CD4-positive, CD25-positive, alpha-beta regulatory T cell (primary cell): ENCODE measurements at regions not wholly inside any gene's neighbourhood (a gene's known extent, or its start where the extent isn't known, plus 50 kb on each side); places are given as distances from the start of the nearest gene placed in this dataset.

Experiments
- ATAC-seq, 2 donors: fragments of 150-1000 bp; cut with Tn5 transposase; one replicate each; pipeline ENCODE4 v1.10.0; 2021; ENCODE audit warnings: low read depth in 2 of 2, moderate number of reproducible peaks in 2 of 2, moderate library complexity in 1 of 2
- DNase-seq, 3 donors: peaks; one replicate each; pipeline versions ENCODE4 v3.0.0 to v3.0.0-alpha.2; 2012 to 2022; ENCODE audit warnings: mixed read lengths in 1 of 3
- H3K27ac ChIP-seq: one replicate; pipeline ENCODE4 v1.7.0; 2013; ENCODE audit warnings: mild to moderate bottlenecking, low read length; ENCODE audit not compliant: insufficient read depth, poor library complexity, severe bottlenecking
- H3K27me3 ChIP-seq: one replicate; pipeline ENCODE4 v1.7.0; 2013; ENCODE audit warnings: low read length; ENCODE audit not compliant: control insufficient read depth, insufficient read depth
- H3K36me3 ChIP-seq: one replicate; pipeline ENCODE4 v1.7.0; 2013; ENCODE audit warnings: mild to moderate bottlenecking, low read length, moderate library complexity; ENCODE audit not compliant: control insufficient read depth, insufficient read depth
- H3K4me1 ChIP-seq: 2 replicates; pipeline ENCODE4 v1.7.0; 2013; ENCODE audit warnings: mild to moderate bottlenecking, low read length; ENCODE audit not compliant: insufficient read depth, control insufficient read depth, poor library complexity, severe bottlenecking
- H3K4me3 ChIP-seq: one replicate; pipeline ENCODE4 v1.7.0; 2013; ENCODE audit warnings: low read depth, mild to moderate bottlenecking, low read length, moderate library complexity
- H3K9me3 ChIP-seq, 2 experiments: 1 replicate in 1 of 2; 2 replicates in 1 of 2; pipeline ENCODE4 v1.7.0; 2013; ENCODE audit warnings: low read length in 2 of 2, mild to moderate bottlenecking in 1 of 2, moderate library complexity in 1 of 2; ENCODE audit not compliant: control insufficient read depth in 2 of 2
- H3K27ac Mint-ChIP-seq, 3 donors: one replicate each; pipeline ENCODE4 v1.8.0; 2020 to 2022; ENCODE audit warnings: mild to moderate bottlenecking in 3 of 3, mixed read lengths in 3 of 3, moderate library complexity in 2 of 3
- H3K27me3 Mint-ChIP-seq: one replicate; pipeline ENCODE4 v1.8.0; 2022; ENCODE audit warnings: mild to moderate bottlenecking, mixed read lengths
- H3K36me3 Mint-ChIP-seq: one replicate; pipeline ENCODE4 v1.8.0; 2020; ENCODE audit warnings: mixed read lengths
- H3K4me1 Mint-ChIP-seq, 4 donors: one replicate each; pipeline ENCODE4 v1.8.0; 2020 to 2022; ENCODE audit warnings: mixed read lengths in 4 of 4, mild to moderate bottlenecking in 1 of 4
- H3K4me3 Mint-ChIP-seq, 4 donors: one replicate each; pipeline ENCODE4 v1.8.0; 2020 to 2022; ENCODE audit warnings: mild to moderate bottlenecking in 4 of 4, mixed read lengths in 4 of 4, moderate library complexity in 3 of 4
- H3K9me3 Mint-ChIP-seq, 7 donors: one replicate each; pipeline ENCODE4 v1.8.0; 2020 to 2022; ENCODE audit warnings: mixed read lengths in 7 of 7, mild to moderate bottlenecking in 3 of 7, moderate library complexity in 2 of 7

DNA sequence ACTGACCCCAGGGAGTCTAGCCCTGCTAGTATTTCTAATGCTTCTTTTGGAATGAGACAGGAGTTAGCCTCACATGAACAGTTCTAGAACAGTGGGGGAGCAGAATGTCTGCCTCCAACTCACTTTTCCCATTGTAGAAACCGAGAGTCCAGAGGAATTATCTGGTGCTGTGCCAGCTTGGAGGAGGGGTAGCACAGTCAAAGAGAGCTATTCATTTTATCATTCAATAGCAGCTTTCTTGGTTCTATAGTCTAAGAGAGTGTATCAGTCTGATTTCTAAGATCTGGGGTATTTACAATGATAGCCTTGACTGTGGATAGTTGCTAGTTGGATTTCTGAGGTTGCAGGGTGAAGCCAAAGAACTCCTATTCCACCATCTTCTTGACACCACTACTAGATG lies 448.2 kb downstream of the RFPL4B start:
- Histone ChIP-seq H3K27me3 (no peaks in the 10 kb centered on the region), H3K9me3 (no peaks in the 10 kb centered on the region), H3K4me3 (no peak overlapping the region), H3K27ac (no peak overlapping the region), H3K4me1 (no peaks in the 10 kb centered on the region), H3K36me3 (no peaks in the 10 kb centered on the region)
- Mint-ChIP-seq H3K27ac (no peak overlapping the region), H3K9me3 (peaks cover 2 to 26% (median 8%) of the 10 kb centered on the region in 7 donors), H3K36me3 (no peaks in the 10 kb centered on the region), H3K4me3 (no peak overlapping the region), H3K27me3 (no peaks in the 10 kb centered on the region), H3K4me1 (no peaks in the 10 kb centered on the region)
- ATAC-seq = no peak
- no peak for DNase-seq

DNA sequence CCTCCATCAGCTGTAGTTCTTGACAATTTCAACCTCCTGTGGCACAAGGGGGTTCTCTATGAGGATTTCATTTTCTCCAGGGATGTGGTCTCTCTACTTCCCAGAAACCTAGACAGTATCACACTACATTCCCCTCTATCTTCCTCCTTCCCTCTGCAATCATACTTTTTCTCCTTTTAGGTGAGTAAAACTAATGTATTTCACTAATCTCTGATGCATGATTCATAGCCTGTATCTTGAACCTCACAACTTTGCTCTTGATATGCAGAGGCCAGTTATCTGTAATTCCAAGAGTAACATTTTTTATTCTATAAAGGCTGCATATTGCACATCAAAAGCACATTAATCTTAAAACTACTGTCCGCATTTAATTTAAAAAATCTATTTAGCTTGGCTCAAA lies 449.6 kb downstream of the RFPL4B start:
- H3K27ac ChIP-seq = no peak overlapping the region
- peaks cover 2 to 26% (median 8%) of the 10 kb centered on the region in 7 donors for H3K9me3 Mint-ChIP-seq

DNA sequence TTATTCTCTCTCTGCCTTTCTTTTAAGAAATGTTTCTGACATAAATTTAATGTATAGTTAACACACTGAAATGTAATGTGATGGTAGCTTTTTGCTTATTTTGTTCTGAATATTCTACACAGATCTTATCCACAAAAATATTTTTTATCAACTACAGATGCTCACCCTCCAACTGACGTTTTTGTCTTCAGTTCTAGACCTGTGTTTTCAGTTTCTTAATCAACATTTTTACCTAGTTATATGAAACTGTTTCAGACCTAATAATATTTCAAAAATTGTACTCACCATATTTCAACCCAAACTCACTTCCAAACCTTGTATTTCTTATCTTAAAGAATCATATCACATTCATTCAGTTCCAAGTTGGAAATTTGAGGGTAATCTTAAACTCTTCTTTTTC lies 452.8 kb downstream of the RFPL4B start:
- H3K4me3 Mint-ChIP-seq = no peak overlapping the region
- peaks cover 1 to 22% (median 7%) of the 10 kb centered on the region in 7 donors for H3K9me3 Mint-ChIP-seq
- Histone ChIP-seq H3K4me3 (no peak overlapping the region), H3K27ac (no peak overlapping the region), H3K27me3 (no peaks in the 10 kb centered on the region), H3K4me1 (no peaks in the 10 kb centered on the region), H3K9me3 (no peaks in the 10 kb centered on the region), H3K36me3 (no peaks in the 10 kb centered on the region)
- H3K27ac Mint-ChIP-seq = no peak overlapping the region
- no peaks in the 10 kb centered on the region for H3K4me1 Mint-ChIP-seq
- no peaks in the 10 kb centered on the region for H3K36me3 Mint-ChIP-seq
- DNase-seq (no peak), ATAC-seq (no peak)
- no peaks in the 10 kb centered on the region for H3K27me3 Mint-ChIP-seq

More for the DNA sequence above, 449.6 kb downstream of the RFPL4B start:
- Mint-ChIP-seq H3K4me3 (no peak overlapping the region), H3K36me3 (no peaks in the 10 kb centered on the region), H3K4me1 (no peaks in the 10 kb centered on the region), H3K27ac (no peak overlapping the region), H3K27me3 (no peaks in the 10 kb centered on the region)
- no peaks in the 10 kb centered on the region for H3K27me3 ChIP-seq
- no peak for ATAC-seq
- no peaks in the 10 kb centered on the region for H3K9me3 ChIP-seq
- H3K4me3 ChIP-seq = no peak overlapping the region
- no peaks in the 10 kb centered on the region for H3K36me3 ChIP-seq
- no peaks in the 10 kb centered on the region for H3K4me1 ChIP-seq
- no peak for DNase-seq

DNA sequence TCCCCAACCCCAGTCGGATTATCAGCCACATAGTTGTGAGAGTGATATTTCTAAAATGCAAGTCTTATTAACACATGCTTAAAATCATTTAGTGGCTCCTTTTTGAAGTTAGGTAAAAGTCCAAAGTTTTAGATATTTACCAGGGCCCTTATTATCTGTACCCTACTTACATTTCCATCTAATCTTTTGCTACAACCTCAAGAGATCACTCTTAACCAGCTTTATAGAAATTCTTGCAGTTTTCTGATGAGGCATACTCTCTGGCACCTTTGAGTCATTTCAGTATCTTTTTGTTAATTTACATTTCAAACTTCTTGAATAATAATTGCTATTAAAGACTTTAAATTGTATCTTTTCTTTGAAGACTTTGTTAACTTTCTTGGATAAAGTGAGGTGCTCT lies 453.3 kb downstream of the RFPL4B start:
- DNase-seq (no peak), ATAC-seq (no peak)
- Mint-ChIP-seq H3K27ac (no peak overlapping the region), H3K36me3 (no peaks in the 10 kb centered on the region), H3K4me1 (no peaks in the 10 kb centered on the region), H3K27me3 (no peaks in the 10 kb centered on the region), H3K4me3 (no peak overlapping the region), H3K9me3 (peaks cover 1 to 19% (median 7%) of the 10 kb centered on the region in 7 donors)
- H3K4me3 ChIP-seq = no peak overlapping the region
- no peaks in the 10 kb centered on the region for H3K4me1 ChIP-seq
- no peak overlapping the region for H3K27ac ChIP-seq
- H3K9me3 ChIP-seq = no peaks in the 10 kb centered on the region
- H3K27me3 ChIP-seq = no peaks in the 10 kb centered on the region
- H3K36me3 ChIP-seq = no peaks in the 10 kb centered on the region

DNA sequence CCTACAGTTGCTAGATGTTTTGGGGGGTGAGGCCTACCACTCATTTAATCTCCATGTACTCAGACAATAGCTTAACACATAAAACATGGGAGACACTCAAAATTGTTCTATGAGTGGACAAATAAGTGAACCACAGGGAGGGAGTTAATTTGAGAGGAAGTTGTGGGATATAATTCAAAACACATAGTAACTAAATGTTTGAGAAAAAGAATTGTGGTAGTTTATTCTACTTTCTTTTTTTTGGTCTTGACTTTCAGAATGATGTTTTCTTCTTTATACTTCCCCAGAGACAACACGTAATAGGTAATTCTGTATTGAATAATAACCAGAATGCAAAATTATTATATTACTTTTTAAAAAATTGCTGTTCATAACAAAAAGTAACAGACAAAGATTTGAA lies 453.8 kb downstream of the RFPL4B start:
- H3K4me3 Mint-ChIP-seq = no peak overlapping the region
- H3K9me3 Mint-ChIP-seq = peaks cover 1 to 15% (median 7%) of the 10 kb centered on the region in 7 donors
- H3K27me3 Mint-ChIP-seq = no peaks in the 10 kb centered on the region
- no peaks in the 10 kb centered on the region for H3K27me3 ChIP-seq
- no peak for DNase-seq
- no peak overlapping the region for H3K27ac ChIP-seq
- H3K4me3 ChIP-seq = no peak overlapping the region
- H3K4me1 ChIP-seq = no peaks in the 10 kb centered on the region
- H3K9me3 ChIP-seq = no peaks in the 10 kb centered on the region
- H3K36me3 Mint-ChIP-seq = no peaks in the 10 kb centered on the region
- no peaks in the 10 kb centered on the region for H3K36me3 ChIP-seq
- H3K4me1 Mint-ChIP-seq = no peaks in the 10 kb centered on the region
- H3K27ac Mint-ChIP-seq = no peak overlapping the region
- no peak for ATAC-seq

DNA sequence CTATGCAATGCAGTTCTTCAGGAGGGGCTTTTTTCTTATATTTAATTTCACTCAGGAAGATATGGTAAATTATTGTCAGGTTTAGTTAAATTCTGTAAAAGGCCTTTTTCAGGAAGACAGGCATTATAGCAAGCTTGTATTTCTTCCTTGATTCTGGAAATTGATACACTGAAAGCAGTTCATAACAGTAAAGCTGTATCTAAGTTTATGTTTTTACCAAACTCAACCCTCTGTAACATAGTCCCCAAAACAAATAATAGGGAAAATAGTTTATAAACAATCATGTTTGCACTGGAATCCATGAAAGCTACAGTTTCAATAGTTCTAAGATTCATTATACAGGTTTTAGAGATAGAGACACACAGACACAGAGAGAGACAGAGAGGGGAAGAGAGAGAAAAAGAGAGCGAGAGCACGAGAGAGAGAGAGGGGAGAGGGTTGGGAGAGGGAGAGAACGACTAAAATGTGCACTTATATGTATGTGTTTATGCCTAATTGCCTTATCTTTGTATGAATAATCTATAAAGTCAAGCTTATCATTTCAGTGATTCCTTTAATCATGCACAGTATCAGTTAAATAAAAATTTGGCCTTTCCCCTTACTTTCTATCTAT lies 454.4 kb downstream of the RFPL4B start:
- DNase-seq (no peak), ATAC-seq (no peak)
- no peaks in the 10 kb centered on the region for H3K36me3 Mint-ChIP-seq
- Histone ChIP-seq H3K27ac (no peak overlapping the region), H3K4me3 (no peak overlapping the region), H3K27me3 (no peaks in the 10 kb centered on the region), H3K36me3 (no peaks in the 10 kb centered on the region), H3K4me1 (no peaks in the 10 kb centered on the region), H3K9me3 (no peaks in the 10 kb centered on the region)
- no peak overlapping the region for H3K4me3 Mint-ChIP-seq
- peaks cover 1 to 12% (median 7%) of the 10 kb centered on the region in 7 donors for H3K9me3 Mint-ChIP-seq
- H3K27ac Mint-ChIP-seq = no peak overlapping the region
- H3K4me1 Mint-ChIP-seq = no peaks in the 10 kb centered on the region
- H3K27me3 Mint-ChIP-seq = no peaks in the 10 kb centered on the region

DNA sequence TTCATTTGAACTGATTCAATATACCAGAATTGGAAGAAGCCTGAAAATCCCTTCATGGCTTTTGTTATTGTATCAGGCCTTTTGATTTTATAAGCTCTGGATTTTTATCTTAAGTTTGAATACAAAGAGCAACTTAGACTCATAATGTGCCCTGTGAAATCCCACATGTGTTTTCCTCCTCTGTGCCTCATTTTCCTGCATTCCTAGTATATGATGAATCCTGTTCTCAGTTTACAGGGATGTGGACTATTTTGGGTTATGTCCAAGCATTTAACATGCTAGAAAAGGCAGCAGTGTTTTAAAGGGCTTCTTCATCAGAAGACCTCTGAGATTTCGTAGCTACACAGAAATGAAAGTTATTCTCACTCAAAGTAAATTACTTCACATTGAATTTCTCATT lies 455.0 kb downstream of the RFPL4B start:
- H3K4me1 ChIP-seq = no peaks in the 10 kb centered on the region
- Mint-ChIP-seq H3K27ac (no peak overlapping the region), H3K9me3 (peaks cover 0 to 11% (median 7%) of the 10 kb centered on the region in 7 donors), H3K27me3 (no peaks in the 10 kb centered on the region), H3K4me1 (no peaks in the 10 kb centered on the region), H3K4me3 (no peak overlapping the region), H3K36me3 (no peaks in the 10 kb centered on the region)
- H3K36me3 ChIP-seq = no peaks in the 10 kb centered on the region
- no peak overlapping the region for H3K27ac ChIP-seq
- no peaks in the 10 kb centered on the region for H3K27me3 ChIP-seq
- ATAC-seq (no peak), DNase-seq (no peak)
- no peak overlapping the region for H3K4me3 ChIP-seq
- H3K9me3 ChIP-seq = no peaks in the 10 kb centered on the region

DNA sequence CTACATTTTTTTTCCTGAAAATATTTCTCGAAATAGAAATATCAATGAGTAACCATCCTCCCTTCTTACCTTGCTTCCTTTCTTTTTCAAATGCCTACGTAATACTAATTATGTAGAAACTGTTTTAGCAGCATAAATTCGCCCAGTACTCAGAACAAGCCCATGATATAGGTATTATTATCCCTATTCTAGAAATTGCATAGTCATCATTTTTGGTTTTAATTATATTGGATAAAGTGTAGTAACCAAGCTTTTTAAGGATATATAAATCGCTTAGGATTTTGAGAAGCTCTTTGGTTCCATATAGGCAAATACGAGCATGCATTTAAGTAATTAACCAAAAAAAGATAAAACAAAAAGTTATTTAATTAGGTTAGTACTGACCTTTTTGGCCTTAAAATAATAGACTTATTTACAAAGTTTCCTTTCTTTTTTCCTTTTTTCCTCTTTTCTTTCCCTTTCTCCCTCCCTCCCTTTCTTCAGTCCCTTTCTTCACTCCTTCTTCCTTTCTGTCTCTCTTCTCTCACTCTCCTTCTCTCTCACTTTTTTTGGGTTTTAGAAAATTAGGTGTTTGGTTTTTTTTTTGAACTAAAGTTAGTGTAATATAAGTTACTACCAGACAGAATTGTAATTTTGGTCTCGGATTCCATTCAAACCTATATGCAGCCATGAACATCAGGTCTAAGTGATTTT lies 457.7 kb downstream of the RFPL4B start:
- no peak for DNase-seq
- Histone ChIP-seq H3K4me3 (no peak overlapping the region), H3K4me1 (no peaks in the 10 kb centered on the region), H3K27me3 (no peaks in the 10 kb centered on the region), H3K27ac (no peak overlapping the region), H3K9me3 (no peaks in the 10 kb centered on the region), H3K36me3 (no peaks in the 10 kb centered on the region)
- Mint-ChIP-seq H3K36me3 (no peaks in the 10 kb centered on the region), H3K4me1 (no peaks in the 10 kb centered on the region), H3K4me3 (no peak overlapping the region), H3K9me3 (peaks cover 0 to 6% (median 0%) of the 10 kb centered on the region in 7 donors), H3K27ac (no peak overlapping the region), H3K27me3 (no peaks in the 10 kb centered on the region)
- no peak for ATAC-seq
